Endothelial cell of umbilical vein (primary cell): ENCODE measurements at regions not wholly inside any gene's neighbourhood (a gene's known extent, or its start where the extent isn't known, plus 50 kb on each side); places are given as distances from the start of the nearest gene placed in this dataset.

Source experiments
- BruUV-seq: library from RNA; stranded (reverse); fragments of 400-500 nt; replicated peaks from 2 replicates; lab custom pipeline; 2021; lab: Mats Ljungman, UMichigan
- CTCF ChIA-PET: fragments of 300-600, 350-600 bp; sonication (Branson Sonifier 250); formaldehyde crosslinking; loops from one replicate; lab custom pipeline; 2021; ENCODE audit warnings: antibody characterized with exemption, inconsistent platforms; lab: Charles Lee
- POLR2A ChIA-PET: fragments of 300-600, 350-600 bp; sonication (Branson Sonifier 250); formaldehyde crosslinking; loops from one replicate; lab custom pipeline; 2021; ENCODE audit warnings: antibody characterized with exemption, inconsistent platforms; lab: Charles Lee
- DNase-seq: peaks from one replicate; pipeline ENCODE4 v3.0.0-alpha.2; 2011; ENCODE audit warnings: low read depth, low spot score
- FAIRE-seq: peaks from 2 replicates; lab custom pipeline; 2011; peaks lifted over from hg19 to GRCh38; lab: Jason Lieb, UNC
- H2AFZ ChIP-seq: 2 replicates; pipeline ENCODE4 v1.6.0; 2012; ENCODE audit warnings: low read depth, low read length, control low read depth, inconsistent platforms
- H3K27ac ChIP-seq: 2 replicates; pipeline ENCODE4 v1.5.1; 2011; ENCODE audit warnings: low read depth, mild to moderate bottlenecking, control low read depth, low read length, moderate library complexity; ENCODE audit not compliant: insufficient read depth
- H3K27me3 ChIP-seq, 2 experiments: 2 replicates each; pipeline versions ENCODE4 v1.6.0 to v1.6.1; 2011; ENCODE audit warnings: low read length in 2 of 2, mixed read lengths in 1 of 2; ENCODE audit not compliant: control insufficient read depth in 2 of 2, insufficient read depth in 2 of 2
- H3K36me3 ChIP-seq, 2 experiments: 2 replicates in 1 of 2; 3 replicates in 1 of 2; pipeline ENCODE4 v1.5.1; 2011; ENCODE audit warnings: low read length in 2 of 2, mild to moderate bottlenecking in 1 of 2, moderate library complexity in 1 of 2; ENCODE audit not compliant: control insufficient read depth in 2 of 2, insufficient read depth in 2 of 2; ENCODE audit errors: extremely low read depth in 1 of 2
- H3K4me1 ChIP-seq: 3 replicates; pipeline ENCODE4 v1.5.1; 2011; ENCODE audit warnings: mild to moderate bottlenecking, low read length; ENCODE audit not compliant: control insufficient read depth, insufficient read depth; ENCODE audit errors: extremely low read depth
- H3K4me2 ChIP-seq: 2 replicates; pipeline ENCODE4 v1.6.1; 2011; ENCODE audit warnings: low read length, control low read depth, mixed read lengths; ENCODE audit not compliant: insufficient read depth
- H3K4me3 ChIP-seq, 3 experiments: fragments of 200-600 bp in 1 of 3; sonication (generic), shearing (Covaris generic) in 1 of 3; replicated peaks in 1 of 3; 2 replicates each; pipeline ENCODE4 v1.5.1; 2011 to 2016; ENCODE audit warnings: control low read depth in 3 of 3, low read length in 3 of 3, mild to moderate bottlenecking in 2 of 3, inconsistent platforms in 1 of 3, low read depth in 1 of 3, moderate library complexity in 1 of 3; ENCODE audit not compliant: insufficient read depth in 1 of 3
- H3K79me2 ChIP-seq: 2 replicates; pipeline ENCODE4 v1.6.0; 2012; ENCODE audit warnings: low read length, inconsistent platforms; ENCODE audit not compliant: control insufficient read depth, insufficient read depth
- H3K9ac ChIP-seq: replicated peaks from 2 replicates; pipeline ENCODE3; 2011; ENCODE audit warnings: low read length, control low read depth; ENCODE audit not compliant: insufficient read depth; ENCODE audit errors: extremely low read depth
- H3K9me1 ChIP-seq: replicated peaks from 3 replicates; pipeline ENCODE4 v1.6.0; 2011; ENCODE audit warnings: mild to moderate bottlenecking, low read length; ENCODE audit not compliant: control insufficient read depth, insufficient read depth; ENCODE audit errors: extremely low read depth
- H3K9me3 ChIP-seq: replicated peaks from 2 replicates; pipeline ENCODE4 v1.5.1; 2012; ENCODE audit warnings: low read length, inconsistent platforms; ENCODE audit not compliant: control insufficient read depth, insufficient read depth
- H4K20me1 ChIP-seq: replicated peaks from 2 replicates; pipeline ENCODE3; 2011; ENCODE audit warnings: mild to moderate bottlenecking, low read length; ENCODE audit not compliant: control insufficient read depth, insufficient read depth; ENCODE audit errors: extremely low read depth
- CTCF ChIP-seq, 2 donors: IDR thresholded peaks; 1 replicate in 1 of 2; 2 replicates in 1 of 2; pipeline ENCODE4 v1.5.1; 2011; ENCODE audit warnings: low read length in 2 of 2, mild to moderate bottlenecking in 2 of 2, moderate library complexity in 2 of 2, control low read depth in 1 of 2, inconsistent platforms in 1 of 2, low read depth in 1 of 2; ENCODE audit not compliant: insufficient read depth in 1 of 2; ENCODE audit errors: extremely low read depth in 1 of 2
- EZH2 ChIP-seq: IDR thresholded peaks from 2 replicates; pipeline ENCODE4 v1.6.1; 2012; ENCODE audit warnings: borderline replicate concordance, low read depth, mild to moderate bottlenecking, moderate library complexity, low read length, inconsistent platforms; ENCODE audit not compliant: severe bottlenecking
- FOS ChIP-seq: IDR thresholded peaks from 2 replicates; pipeline ENCODE4 v1.6.1; 2011; ENCODE audit warnings: mild to moderate bottlenecking, low read length, moderate library complexity, borderline replicate concordance; ENCODE audit not compliant: insufficient read depth
- GATA2 ChIP-seq: IDR thresholded peaks from 2 replicates; pipeline ENCODE4 v1.7.0; 2011; ENCODE audit warnings: low read depth, mild to moderate bottlenecking, moderate library complexity, mixed read lengths, low read length; ENCODE audit not compliant: insufficient read length, insufficient read depth
- JUN ChIP-seq: IDR thresholded peaks from 2 replicates; pipeline ENCODE4 v1.6.1; 2011; ENCODE audit warnings: borderline replicate concordance, low read depth; ENCODE audit not compliant: insufficient read length, insufficient read depth
- MAX ChIP-seq: IDR thresholded peaks from 2 replicates; pipeline ENCODE4 v1.6.1; 2011; ENCODE audit not compliant: insufficient read depth, insufficient read length
- MYC ChIP-seq: IDR thresholded peaks from one replicate; pipeline ENCODE4 v1.6.1; 2011; ENCODE audit warnings: mild to moderate bottlenecking, low read depth, low read length
- POLR2A ChIP-seq: IDR thresholded peaks from 2 replicates; pipeline ENCODE4 v1.6.1; 2012; ENCODE audit warnings: low read depth, mild to moderate bottlenecking, control low read depth, low read length
- POLR2AphosphoS5 ChIP-seq: IDR thresholded peaks from 2 replicates; pipeline ENCODE4 v1.6.1; 2012; ENCODE audit warnings: low read depth, mild to moderate bottlenecking, control low read depth, low read length, moderate library complexity; ENCODE audit not compliant: insufficient read depth
- dilution Hi-C: fragments of 300-500 bp; cut with MboI; formaldehyde crosslinking; loops from one replicate; pipeline ENCODE4 v1.15.0; 2019; ENCODE audit warnings: low sequenced_read_pairs; ENCODE audit not compliant: extremely low pct_ligation_motif_present
- intact Hi-C: fragments of 100-400 bp; cut with micrococcal nuclease; formaldehyde crosslinking; loops from one replicate; pipeline ENCODE4 v1.10.0; 2022

- no peak for FAIRE-seq
- H3K9ac ChIP-seq: no peak overlapping the region
- H2AFZ ChIP-seq: no peak overlapping the region
- H3K4me2 ChIP-seq: no peak overlapping the region
- H3K27ac ChIP-seq: no peak overlapping the region
- no TSS peak for BruUV-seq
- POLR2A ChIA-PET: interaction anchor here (0.6 kb wide), 1 partner anchor 203 kb away, joined by 4 read pairs; no protein-coding TSS in a partner anchor
- intact Hi-C loops: no loop called here
- no peaks in the 10 kb centered on the region for H3K36me3 ChIP-seq
- DNase-seq: no peak
- H4K20me1 ChIP-seq: no peaks in the 10 kb centered on the region
- H3K4me3 ChIP-seq: no peak overlapping the region
- H3K79me2 ChIP-seq: no peaks in the 10 kb centered on the region
- H3K27me3 ChIP-seq: no peaks in the 10 kb centered on the region
- no peaks in the 10 kb centered on the region for H3K9me3 ChIP-seq
- H3K9me1 ChIP-seq: no peaks in the 10 kb centered on the region
- peaks cover 3% of the 10 kb centered on the region for H3K4me1 ChIP-seq
- TF ChIP-seq FOS (no peak), POLR2AphosphoS5 (no peak), CTCF (IDR thresholded peaks at IDR 0.05; ENCODE audit: extremely low read depth in 1 of 2, insufficient read depth in 1 of 2, low read depth in 1 of 2, low read length in 2 of 2) (no peak), JUN (no peak), GATA2 (no peak), MAX (no peak), MYC (no peak), POLR2A (no peak), EZH2 (no peak)
- dilution Hi-C loops: no loop called here
- CTCF ChIA-PET: no interaction called here
These were observed 204.2 kb upstream of the COL8A1 start for GRCh38 chr3:99434190-99434589.
